ENCODE measurements at regions not wholly inside any gene's neighbourhood (a gene's known extent, or its start where the extent isn't known, plus 50 kb on each side); places are given as distances from the start of the nearest gene placed in this dataset.

GRCh38 chr3:194806991-194807630 lies 121.4 kb downstream of the FAM43A start:
- peaks cover 20% of the 10 kb centered on the region for H3K27me3 Mint-ChIP-seq

DNA sequence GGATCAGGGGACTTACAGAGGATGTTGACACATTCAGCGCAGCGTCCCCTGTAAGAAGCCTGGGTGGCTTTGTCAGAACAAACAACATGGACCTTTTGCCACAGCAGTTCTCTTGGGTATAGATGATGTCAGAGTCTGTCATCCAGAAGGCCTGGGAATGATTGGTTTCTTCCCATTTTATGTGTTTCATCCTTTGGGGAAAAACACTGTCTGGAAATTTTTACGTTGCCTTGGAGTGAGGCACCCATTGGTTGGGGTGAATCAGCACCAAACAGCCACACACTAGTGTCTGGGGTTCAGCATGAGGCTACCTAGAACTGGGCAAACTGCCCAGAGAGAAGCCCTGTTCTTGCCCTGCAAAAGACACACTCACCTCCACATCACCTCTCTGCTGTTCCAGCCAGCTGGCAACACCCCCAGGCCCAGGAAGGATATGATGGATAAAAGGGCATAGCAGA lies 123.0 kb downstream of the FAM43A start:
- no peak for DNase-seq
- Mint-ChIP-seq H3K27me3 (peaks cover 20% of the 10 kb centered on the region), H3K9me3 (no peaks in the 10 kb centered on the region), H3K4me3 (no peak overlapping the region), H3K27ac (no peak overlapping the region), H3K4me1 (ENCODE audit: low read depth) (no peaks in the 10 kb centered on the region), H3K36me3 (ENCODE audit: low read depth) (no peaks in the 10 kb centered on the region)

More at GRCh38 chr3:194806991-194807630, 121.4 kb downstream of the FAM43A start:
- no peak overlapping the region for H3K27ac Mint-ChIP-seq
- no peak overlapping the region for H3K4me3 Mint-ChIP-seq
- H3K9me3 Mint-ChIP-seq = no peaks in the 10 kb centered on the region
- H3K36me3 Mint-ChIP-seq (ENCODE audit: low read depth) = no peaks in the 10 kb centered on the region
- DNase-seq = no peak
- no peaks in the 10 kb centered on the region for H3K4me1 Mint-ChIP-seq (ENCODE audit: low read depth)

GRCh38 chr3:194809382-194809781 lies 123.7 kb downstream of the FAM43A start:
- H3K36me3 Mint-ChIP-seq (ENCODE audit: low read depth) = no peaks in the 10 kb centered on the region
- DNase-seq = no peak
- no peaks in the 10 kb centered on the region for H3K9me3 Mint-ChIP-seq
- no peaks in the 10 kb centered on the region for H3K4me1 Mint-ChIP-seq (ENCODE audit: low read depth)
- H3K27me3 Mint-ChIP-seq = peaks cover 20% of the 10 kb centered on the region
- H3K4me3 Mint-ChIP-seq = no peak overlapping the region
- no peak overlapping the region for H3K27ac Mint-ChIP-seq

DNA sequence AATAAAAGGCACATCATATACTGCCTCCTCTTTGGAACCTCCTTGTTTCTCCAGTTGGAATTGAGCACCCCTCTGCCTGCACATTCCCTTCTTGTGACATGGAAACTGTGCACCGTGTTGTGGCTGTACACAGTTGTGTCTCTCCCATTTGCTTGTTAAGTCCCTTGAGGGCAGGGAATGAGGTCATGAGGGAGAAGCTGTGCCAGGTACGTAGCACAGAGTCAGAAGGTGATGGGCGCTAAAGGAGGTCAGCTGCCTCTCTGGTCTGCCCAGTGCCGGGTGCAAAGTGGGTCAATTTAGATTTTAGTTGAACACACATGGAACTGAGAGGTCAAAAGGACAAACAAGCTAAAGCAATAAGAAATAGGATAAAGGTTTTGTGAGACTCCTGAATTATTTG lies 124.4 kb downstream of the FAM43A start:
- H3K27ac Mint-ChIP-seq = no peak overlapping the region
- peaks cover 18% of the 10 kb centered on the region for H3K27me3 Mint-ChIP-seq
- no peaks in the 10 kb centered on the region for H3K36me3 Mint-ChIP-seq (ENCODE audit: low read depth)
- no peak overlapping the region for H3K4me3 Mint-ChIP-seq
- H3K9me3 Mint-ChIP-seq = no peaks in the 10 kb centered on the region
- no peaks in the 10 kb centered on the region for H3K4me1 Mint-ChIP-seq (ENCODE audit: low read depth)
- no peak for DNase-seq

GRCh38 chr3:194811118-194811517 lies 125.4 kb downstream of the FAM43A start:
- H3K36me3 Mint-ChIP-seq (ENCODE audit: low read depth) = no peaks in the 10 kb centered on the region
- no peak overlapping the region for H3K27ac Mint-ChIP-seq
- H3K9me3 Mint-ChIP-seq = no peaks in the 10 kb centered on the region
- no peak for DNase-seq
- no peak overlapping the region for H3K4me3 Mint-ChIP-seq
- H3K27me3 Mint-ChIP-seq = peaks cover 14% of the 10 kb centered on the region
- H3K4me1 Mint-ChIP-seq (ENCODE audit: low read depth) = no peaks in the 10 kb centered on the region

DNA sequence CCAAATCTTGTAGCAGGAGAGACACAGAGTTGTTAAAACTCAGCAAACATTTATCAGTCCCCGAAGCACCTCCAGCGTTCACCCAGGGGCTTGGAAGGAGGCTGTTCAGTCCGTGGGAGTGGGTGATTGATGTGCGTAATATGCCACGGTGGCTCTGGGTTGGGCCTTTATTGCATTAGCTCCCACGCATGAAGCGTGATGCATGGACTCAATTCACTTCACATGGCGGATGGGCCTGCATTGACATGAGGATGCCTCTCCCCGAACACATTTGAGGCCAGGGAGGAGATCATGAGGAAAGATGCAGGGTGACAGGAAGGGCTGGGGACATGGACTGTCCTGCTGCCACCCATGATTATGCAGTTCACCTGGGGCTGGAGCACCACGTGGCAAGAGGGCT lies 126.5 kb downstream of the FAM43A start:
- H3K9me3 Mint-ChIP-seq = no peaks in the 10 kb centered on the region
- H3K27me3 Mint-ChIP-seq = peaks cover 6% of the 10 kb centered on the region
- no peak for DNase-seq
- no peaks in the 10 kb centered on the region for H3K36me3 Mint-ChIP-seq (ENCODE audit: low read depth)
- no peaks in the 10 kb centered on the region for H3K4me1 Mint-ChIP-seq (ENCODE audit: low read depth)
- no peak overlapping the region for H3K27ac Mint-ChIP-seq
- no peak overlapping the region for H3K4me3 Mint-ChIP-seq

GRCh38 chr3:194814878-194815357 lies 129.2 kb downstream of the FAM43A start:
- Mint-ChIP-seq H3K27ac (no peak overlapping the region), H3K4me1 (ENCODE audit: low read depth) (no peaks in the 10 kb centered on the region), H3K27me3 (peaks cover 3% of the 10 kb centered on the region), H3K4me3 (no peak overlapping the region), H3K9me3 (no peaks in the 10 kb centered on the region), H3K36me3 (ENCODE audit: low read depth) (no peaks in the 10 kb centered on the region)
- DNase-seq = no peak

GRCh38 chr3:194816748-194817591 lies 131.3 kb downstream of the FAM43A start:
- H3K9me3 Mint-ChIP-seq = no peaks in the 10 kb centered on the region
- no peak for DNase-seq
- no peaks in the 10 kb centered on the region for H3K4me1 Mint-ChIP-seq (ENCODE audit: low read depth)
- H3K27me3 Mint-ChIP-seq = no peaks in the 10 kb centered on the region
- H3K4me3 Mint-ChIP-seq = no peak overlapping the region
- no peaks in the 10 kb centered on the region for H3K36me3 Mint-ChIP-seq (ENCODE audit: low read depth)
- H3K27ac Mint-ChIP-seq = no peak overlapping the region

DNA sequence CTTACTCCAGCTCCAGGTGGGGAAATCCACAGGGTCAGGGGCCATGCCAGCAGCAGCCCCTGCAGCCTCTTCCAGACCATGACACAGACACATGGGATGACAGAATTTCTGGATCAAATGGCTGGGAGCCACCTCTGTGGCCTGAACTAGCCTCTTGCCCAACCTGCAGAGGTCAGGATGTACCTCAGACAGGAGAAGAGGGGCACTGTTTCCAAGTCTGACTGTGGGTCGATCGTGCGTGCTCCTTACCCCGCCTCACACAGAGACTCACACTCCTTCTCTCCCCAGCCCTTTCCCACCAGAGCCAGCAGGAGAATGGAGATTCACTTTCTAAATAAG lies 131.9 kb downstream of the FAM43A start:
- DNase-seq = no peak
- H3K4me3 Mint-ChIP-seq = no peak overlapping the region
- no peaks in the 10 kb centered on the region for H3K27me3 Mint-ChIP-seq
- no peak overlapping the region for H3K27ac Mint-ChIP-seq
- H3K9me3 Mint-ChIP-seq = no peaks in the 10 kb centered on the region
- no peaks in the 10 kb centered on the region for H3K4me1 Mint-ChIP-seq (ENCODE audit: low read depth)
- H3K36me3 Mint-ChIP-seq (ENCODE audit: low read depth) = no peaks in the 10 kb centered on the region

GRCh38 chr3:194817936-194818335 lies 132.3 kb downstream of the FAM43A start:
- Mint-ChIP-seq H3K9me3 (no peaks in the 10 kb centered on the region), H3K4me3 (no peak overlapping the region), H3K4me1 (ENCODE audit: low read depth) (no peaks in the 10 kb centered on the region), H3K27me3 (no peaks in the 10 kb centered on the region), H3K36me3 (ENCODE audit: low read depth) (no peaks in the 10 kb centered on the region), H3K27ac (no peak overlapping the region)
- DNase-seq = no peak

GRCh38 chr3:194824100-194824499 lies 138.4 kb downstream of the FAM43A start:
- DNase-seq = no peak
- no peak overlapping the region for H3K27ac Mint-ChIP-seq
- H3K36me3 Mint-ChIP-seq (ENCODE audit: low read depth) = no peaks in the 10 kb centered on the region
- no peaks in the 10 kb centered on the region for H3K27me3 Mint-ChIP-seq
- no peaks in the 10 kb centered on the region for H3K4me1 Mint-ChIP-seq (ENCODE audit: low read depth)
- H3K9me3 Mint-ChIP-seq = no peaks in the 10 kb centered on the region
- no peak overlapping the region for H3K4me3 Mint-ChIP-seq

- Mint-ChIP-seq H3K27me3 (no peaks in the 10 kb centered on the region), H3K36me3 (ENCODE audit: low read depth) (no peaks in the 10 kb centered on the region), H3K4me3 (no peak overlapping the region), H3K9me3 (no peaks in the 10 kb centered on the region), H3K27ac (no peak overlapping the region), H3K4me1 (ENCODE audit: low read depth) (no peaks in the 10 kb centered on the region)
- DNase-seq = no peak
Observed at GRCh38 chr3:194824701-194825111, 139.0 kb downstream of the FAM43A start.

DNA sequence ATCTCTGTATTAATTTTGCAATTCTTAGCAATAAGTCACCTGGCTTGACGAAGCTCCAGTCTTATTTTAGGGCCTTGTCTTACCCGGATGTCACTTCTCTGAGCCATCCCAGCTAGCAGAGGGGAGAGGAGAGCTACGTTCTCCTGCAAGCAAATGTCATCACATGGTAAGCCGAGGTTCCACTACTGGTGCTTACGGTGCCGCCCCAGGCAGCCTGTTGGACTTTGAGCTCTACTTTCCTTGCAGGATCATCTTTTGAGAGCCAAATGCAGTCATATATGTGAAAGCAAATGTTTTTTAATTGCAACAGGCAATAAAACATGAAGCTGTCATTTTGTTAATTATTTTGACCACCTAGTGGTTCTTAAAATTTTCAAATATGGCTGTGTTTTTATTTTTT lies 140.9 kb downstream of the FAM43A start:
- Mint-ChIP-seq H3K9me3 (no peaks in the 10 kb centered on the region), H3K27ac (no peak overlapping the region), H3K4me1 (ENCODE audit: low read depth) (no peaks in the 10 kb centered on the region), H3K4me3 (no peak overlapping the region), H3K27me3 (no peaks in the 10 kb centered on the region), H3K36me3 (ENCODE audit: low read depth) (no peaks in the 10 kb centered on the region)
- DNase-seq = no peak

GRCh38 chr3:194827486-194827885 lies 141.8 kb downstream of the FAM43A start:
- H3K27me3 Mint-ChIP-seq = no peaks in the 10 kb centered on the region
- no peak for DNase-seq
- no peaks in the 10 kb centered on the region for H3K36me3 Mint-ChIP-seq (ENCODE audit: low read depth)
- no peak overlapping the region for H3K4me3 Mint-ChIP-seq
- no peaks in the 10 kb centered on the region for H3K9me3 Mint-ChIP-seq
- no peaks in the 10 kb centered on the region for H3K4me1 Mint-ChIP-seq (ENCODE audit: low read depth)
- no peak overlapping the region for H3K27ac Mint-ChIP-seq

DNA sequence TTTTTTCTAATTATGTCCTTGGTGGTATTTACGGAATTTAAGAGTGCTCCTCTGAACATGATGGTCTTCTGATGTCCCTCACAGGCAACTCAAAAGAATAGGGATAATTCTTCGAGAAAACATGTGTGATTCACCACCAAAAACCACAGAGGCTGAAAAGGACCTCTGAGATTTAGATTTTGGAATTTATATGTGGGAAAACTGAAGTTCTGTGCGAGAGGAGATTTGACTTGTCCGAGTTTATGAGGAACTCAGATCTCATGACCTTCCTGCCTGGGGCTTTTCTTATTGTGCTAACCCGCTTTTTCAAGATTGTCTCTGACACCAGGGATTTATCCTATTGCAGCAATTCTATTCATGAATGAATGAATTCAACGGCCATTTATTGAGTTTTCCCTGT lies 142.4 kb downstream of the FAM43A start:
- Mint-ChIP-seq H3K4me1 (ENCODE audit: low read depth) (no peaks in the 10 kb centered on the region), H3K27me3 (no peaks in the 10 kb centered on the region), H3K4me3 (no peak overlapping the region), H3K36me3 (ENCODE audit: low read depth) (no peaks in the 10 kb centered on the region), H3K27ac (no peak overlapping the region), H3K9me3 (no peaks in the 10 kb centered on the region)
- DNase-seq = no peak

All from activated T-cell treated with anti-CD3 and anti-CD28 coated beads, Interleukin-2, amount 50 U/mL, for 24 hours (primary cell).